GM19467 (cell line): ENCODE measurements at regions not wholly inside any gene's neighbourhood (a gene's known extent, or its start where the extent isn't known, plus 50 kb on each side); places are given as distances from the start of the nearest gene placed in this dataset.

Experiments
- ATAC-seq: cut with Tn5 transposase; IDR thresholded peaks from one replicate; pipeline ENCODE4 v1.9.1; 2021; ENCODE audit warnings: mild to moderate bottlenecking, moderate library complexity; ENCODE audit not compliant: unreplicated experiment

DNA sequence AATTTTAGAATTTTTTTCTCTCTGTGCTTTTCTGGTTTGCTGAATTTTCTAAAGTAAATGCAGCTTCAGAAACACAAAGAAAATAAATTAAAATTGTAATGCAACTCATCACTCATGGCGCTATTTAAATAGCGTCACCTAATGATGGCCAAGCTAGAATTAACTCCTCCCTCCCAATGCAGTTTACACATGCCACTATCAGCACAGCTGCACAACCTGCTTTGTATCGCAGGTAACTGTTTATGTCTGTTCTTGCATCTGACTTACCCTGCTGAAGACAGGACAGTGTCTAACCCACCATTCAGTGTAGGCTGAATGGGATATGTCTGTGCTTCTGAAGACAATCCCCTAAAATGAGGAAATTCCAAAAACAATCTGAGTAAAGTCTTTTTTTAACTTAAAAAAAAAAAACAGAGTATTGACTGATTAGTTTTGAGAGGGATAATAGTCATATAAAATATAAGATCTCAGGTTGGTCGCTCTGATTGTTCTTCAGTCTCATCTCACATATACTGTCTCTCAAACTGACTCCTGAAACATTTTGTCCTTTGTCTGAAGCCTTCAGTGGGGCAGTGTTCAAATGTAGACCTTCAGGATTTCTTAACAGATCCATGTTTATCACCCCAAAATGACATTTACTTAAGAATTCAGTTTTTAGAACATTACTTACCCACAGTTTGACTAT, 271.4 kb downstream of the ZEB2 start:
- no peak for ATAC-seq

DNA sequence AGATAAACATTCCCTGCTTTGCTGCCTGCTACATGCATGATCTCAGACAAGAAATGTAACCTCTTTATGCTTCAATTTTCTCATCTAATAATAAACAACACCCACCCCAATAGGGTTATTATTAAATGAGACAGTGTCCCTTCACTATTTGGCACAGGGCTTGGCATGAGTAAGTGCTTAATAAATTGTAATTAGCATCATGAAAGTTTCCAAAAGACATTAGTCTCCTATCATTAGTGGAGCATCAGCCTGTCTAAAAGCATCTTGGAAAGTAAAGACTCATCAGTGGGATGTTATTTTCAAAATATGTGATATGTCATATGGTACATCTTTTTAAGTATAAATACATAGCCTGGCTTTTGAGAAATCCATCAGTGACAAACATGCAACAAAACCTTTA, 275.0 kb downstream of the ZEB2 start:
- ATAC-seq = no peak

DNA sequence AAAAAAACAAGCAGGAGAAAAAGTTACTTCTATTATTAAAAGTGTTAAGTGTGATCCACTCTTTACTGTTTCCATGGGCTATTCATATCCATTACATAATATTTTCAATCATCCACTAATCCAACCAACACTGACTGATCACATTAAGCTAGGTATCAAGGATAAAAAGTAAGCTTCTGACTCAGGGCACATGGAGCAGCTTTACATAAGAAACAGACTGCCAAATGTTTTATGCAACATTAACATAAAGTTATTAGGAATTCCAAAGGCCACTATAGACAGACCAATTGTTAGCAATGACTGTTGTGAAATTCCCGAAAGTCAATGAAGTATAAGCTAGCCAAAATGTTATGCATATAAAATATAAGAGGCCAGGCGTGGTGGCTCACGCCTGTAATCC, 277.6 kb downstream of the ZEB2 start:
- no peak for ATAC-seq

DNA sequence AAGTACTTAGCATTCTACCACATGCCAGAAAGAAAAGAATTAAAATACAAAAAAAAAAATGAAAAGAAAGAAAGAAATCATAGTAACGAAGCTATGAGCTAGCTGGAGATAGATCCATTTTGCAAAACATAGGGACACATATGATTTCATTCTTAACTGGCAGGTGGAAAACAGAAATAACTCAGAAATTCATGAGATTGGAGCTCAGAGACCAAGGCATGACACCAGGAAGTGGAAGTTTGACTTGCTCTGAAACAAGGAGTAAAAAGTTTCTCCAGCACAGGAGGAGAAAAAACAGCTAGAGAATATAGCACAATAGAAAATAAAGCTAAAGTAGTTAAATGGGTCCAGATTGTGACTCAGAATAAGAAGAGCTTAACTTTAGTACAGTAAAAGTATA, 278.1 kb downstream of the ZEB2 start:
- ATAC-seq = no peak

DNA sequence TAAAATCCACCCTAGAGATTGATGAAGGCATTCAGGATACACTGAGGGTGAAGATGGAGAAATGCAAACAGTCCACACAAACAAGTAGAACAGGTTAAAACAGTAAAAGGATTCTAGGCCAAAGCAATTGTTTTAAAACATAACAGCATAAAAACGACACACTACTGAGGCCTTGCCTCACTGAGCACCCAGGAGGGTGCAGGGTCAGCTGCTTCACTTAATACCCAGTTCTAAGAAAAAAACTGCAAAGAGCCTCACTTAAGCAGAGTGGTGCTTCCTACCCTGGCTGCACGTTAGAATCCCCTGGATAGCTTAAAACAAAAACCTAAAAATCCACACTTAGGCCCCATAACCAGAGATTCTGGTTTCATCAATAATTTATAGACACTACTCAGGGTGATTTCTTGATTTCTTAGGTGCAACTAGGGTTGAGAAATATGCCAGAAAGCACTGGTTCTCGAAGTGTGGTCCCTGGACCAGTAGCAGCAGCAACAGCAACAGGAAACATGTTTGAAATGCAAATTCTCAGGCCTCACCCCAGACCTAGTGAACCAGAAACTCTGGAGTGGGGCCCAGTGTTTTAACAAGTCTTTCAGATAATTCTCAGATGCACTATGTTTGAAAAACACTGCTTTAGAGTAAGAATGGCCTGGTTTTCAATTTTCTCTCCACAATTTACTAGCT, 279.1 kb downstream of the ZEB2 start:
- ATAC-seq = peak; percentile 91

DNA sequence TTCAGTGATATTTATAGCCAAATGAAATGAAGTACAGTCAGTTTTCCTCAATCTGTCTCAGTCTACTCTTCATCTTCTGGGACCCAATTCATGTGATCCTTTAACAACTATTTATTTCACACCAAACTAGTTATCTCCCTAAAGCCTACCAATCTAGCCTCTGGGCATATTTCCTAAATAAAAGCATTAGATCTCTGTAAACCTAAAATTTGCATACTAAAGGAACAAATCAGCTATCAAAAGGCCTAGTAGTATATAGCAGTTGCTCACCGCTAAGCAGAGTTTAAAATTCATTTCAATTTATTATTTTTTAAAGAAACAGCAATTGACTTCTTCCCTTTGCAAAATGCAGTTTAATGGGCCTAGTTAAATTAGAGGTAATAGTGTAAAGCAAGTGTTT, 280.2 kb downstream of the ZEB2 start:
- no peak for ATAC-seq

DNA sequence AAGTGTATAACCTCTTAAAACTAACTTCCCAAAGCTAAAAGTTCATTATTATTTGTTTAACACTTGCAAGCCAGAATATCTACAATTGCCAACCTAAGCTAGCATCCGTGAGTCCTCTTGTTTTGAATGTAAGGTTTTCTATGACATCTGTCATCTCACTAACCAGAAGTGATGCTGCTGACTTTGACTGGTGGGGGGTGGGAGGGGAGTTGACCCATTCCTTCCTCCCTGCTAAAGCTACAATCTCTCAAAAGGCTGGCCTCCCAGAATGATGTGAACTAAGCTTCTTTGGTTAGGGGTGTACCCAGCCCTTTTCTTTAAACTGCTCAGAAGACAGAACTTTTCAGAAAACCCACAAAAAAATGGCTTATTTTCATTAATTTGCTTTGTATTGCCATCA, 280.6 kb downstream of the ZEB2 start:
- no peak for ATAC-seq

DNA sequence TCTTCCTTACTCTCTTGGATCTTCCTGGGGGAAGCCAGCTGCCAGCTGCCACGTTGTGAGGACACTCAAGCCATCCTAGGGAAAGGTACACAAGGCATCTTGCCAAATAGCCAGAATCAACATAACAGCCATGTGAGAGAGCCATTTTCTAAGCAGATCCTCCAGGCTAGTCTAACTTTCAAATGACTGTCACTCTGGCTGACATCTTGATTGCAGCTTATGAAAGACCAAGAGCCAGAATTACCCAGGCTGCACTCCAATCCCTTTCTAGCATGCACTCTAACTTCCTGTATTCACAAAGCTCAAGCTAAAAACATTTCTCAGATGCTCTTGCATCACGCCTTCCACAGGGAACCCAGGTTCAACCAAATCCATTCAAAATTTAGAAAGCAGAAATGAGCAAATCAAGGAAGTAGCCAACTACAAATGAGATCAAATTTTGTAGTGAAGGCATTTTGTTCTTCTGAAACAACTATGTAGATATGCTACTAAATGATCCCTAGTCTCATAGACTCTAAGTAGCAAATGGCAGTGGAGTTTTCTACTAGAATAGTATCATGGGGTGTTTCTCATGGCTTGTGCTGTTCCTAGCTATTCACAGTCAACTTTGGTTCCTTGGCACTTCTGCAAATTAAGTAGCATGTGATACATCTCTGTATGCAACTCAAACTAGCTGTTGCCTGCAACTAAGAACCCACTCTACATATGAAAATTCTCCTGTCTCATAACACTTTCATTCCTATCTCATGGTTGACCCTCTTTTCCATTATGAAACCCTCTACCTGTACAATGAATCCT, 281.9 kb downstream of the ZEB2 start:
- no peak for ATAC-seq

DNA sequence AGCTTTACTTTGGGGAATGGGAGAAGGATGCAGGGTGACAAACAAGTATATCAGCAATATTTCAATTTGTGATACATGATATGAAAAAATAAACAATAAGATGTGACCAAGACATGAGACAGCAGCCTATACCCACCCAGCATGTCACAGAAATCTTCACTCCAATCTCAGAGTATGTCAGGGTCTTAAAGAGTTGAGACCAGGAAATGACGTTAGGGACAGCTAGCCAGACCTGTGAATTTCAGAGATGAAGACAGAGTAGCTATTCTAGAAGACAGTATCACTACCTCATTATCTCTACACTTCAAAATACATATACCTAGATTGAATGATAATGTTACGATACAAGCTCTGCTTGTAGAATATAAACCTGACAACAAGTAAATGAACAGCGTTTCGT, 282.8 kb downstream of the ZEB2 start:
- ATAC-seq = no peak

DNA sequence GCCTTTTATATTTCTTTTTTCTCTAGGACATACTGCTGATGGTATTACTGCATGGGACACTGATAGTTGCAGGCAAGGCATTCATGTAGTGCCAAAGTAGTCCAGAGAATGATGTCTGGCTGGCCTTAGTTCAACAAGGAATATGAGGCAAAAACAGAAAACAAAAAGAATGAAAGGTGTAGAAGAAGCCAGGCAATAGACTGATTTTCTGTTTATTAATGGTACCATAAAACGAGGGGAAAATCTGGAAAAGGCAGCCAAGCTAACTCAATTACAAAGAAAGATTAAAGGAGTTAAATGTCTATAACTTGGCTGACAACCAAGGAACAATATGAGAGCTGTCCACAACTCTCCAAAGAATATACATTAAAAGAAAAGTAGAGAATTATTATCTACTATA, 284.9 kb downstream of the ZEB2 start:
- no peak for ATAC-seq

DNA sequence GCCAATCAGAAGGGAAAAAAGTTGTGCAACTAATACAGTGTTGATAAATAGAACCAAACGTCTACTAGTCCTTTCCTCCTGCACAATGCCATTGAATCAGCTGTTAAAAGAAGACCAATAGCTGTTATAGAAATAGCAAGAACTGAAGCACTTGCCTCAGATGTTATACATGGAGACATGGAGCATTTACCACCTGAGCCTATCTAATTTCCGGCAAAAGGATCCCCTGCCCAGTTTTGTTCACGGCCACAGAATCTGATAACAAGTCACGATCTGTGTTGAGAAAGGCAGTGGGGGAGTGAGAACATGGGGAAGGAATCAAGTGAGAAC, 285.4 kb downstream of the ZEB2 start:
- no peak for ATAC-seq

DNA sequence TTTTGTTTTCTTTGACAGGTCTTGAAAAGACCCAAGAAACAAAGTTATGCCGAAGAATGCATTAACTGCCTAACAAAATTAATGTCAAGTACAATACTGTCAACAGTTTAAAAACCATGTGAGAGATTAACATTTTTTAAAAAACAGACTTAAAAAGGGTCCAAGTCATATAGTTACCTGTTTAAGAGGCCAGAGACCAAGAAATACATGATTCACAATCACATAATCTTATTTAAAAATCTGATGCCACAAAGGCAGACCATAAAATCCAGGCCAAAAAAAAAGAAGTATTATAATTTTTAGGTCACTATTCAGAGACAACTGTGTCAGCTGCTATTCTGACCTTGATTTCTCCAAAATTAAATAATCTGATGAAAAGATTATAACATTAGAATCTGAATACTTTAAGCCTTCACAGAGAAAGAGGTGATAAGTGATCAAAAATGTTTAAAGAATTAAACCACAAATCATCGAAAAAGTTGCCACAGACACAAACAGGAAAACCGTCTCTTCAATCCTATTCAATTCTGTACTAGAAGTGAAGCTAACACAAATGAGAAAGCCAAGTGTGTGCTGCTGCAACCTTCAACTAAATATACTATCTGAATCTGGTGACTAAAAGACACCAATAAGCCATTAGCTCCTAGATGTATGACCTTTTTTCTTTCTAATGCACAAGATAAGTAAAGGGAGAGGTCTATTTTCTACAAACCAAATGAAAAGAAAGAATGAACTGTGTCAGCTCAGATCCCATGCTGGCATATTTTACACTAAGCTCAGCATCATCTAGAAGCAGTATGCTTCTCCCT, 286.0 kb downstream of the ZEB2 start:
- no peak for ATAC-seq

DNA sequence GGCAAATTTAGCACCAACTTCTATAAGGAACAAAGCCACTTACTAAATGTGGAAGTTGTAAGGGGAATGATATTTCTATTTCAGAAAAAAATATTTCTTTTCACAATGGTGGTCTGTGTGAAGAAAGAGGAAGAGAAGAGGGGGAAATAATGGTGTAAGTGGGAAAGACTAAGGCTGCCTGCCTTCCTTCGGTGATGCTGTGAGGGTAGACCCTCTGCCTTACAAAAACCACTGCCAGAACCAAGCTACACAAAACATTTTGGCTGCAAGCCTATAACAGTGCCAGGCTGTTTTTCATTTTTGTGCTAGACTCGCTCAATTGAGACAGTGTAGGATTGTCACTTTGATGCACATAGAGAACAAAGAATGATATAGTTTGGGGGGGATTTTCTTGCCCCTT, 286.6 kb downstream of the ZEB2 start:
- no peak for ATAC-seq

DNA sequence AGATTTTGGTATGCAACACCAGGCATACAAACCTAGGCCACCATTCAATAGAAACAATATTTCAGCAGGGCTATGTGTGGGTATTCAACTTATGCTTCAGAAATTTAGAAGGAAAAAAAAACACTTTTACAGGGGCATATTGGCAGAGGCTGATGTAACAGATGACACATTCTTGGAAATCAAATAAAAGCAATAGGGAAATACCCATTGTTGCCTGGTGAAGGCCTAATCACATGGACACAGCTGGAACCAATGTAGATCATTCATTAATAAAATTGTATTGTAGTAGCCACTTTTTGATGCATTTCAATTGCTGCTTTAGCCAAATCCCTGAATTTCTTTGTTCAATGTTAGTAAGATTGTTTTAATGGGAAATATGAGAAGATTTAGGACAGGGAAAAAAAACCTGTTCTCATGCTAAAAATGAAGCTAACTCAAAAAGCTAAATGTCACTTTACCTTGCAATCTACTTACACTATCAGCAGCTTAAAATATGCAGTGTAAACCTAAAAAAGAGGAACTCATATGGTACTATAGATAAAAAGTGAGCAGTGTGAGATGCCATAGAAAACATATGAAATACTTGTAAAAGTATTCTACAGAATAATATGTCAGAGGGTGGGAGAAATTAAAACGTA, 289.4 kb downstream of the ZEB2 start:
- no peak for ATAC-seq

DNA sequence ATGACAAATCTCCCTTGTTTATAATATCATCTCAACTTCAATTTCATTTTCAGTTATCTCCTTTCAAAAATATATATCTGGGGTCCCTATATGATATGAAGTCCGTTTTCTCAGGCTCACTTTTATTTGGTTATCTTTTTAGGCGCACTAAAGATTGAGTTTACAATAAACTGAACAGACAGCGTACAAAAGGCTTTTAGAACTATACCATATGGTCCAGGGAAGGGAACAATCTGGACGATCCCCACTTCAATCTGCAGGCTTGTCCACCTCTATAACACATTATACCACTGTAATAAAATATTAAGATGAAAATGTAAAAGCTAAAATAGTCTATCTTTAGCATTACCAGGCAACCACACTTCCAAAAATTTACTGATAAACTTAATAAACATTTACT, 289.9 kb downstream of the ZEB2 start:
- no peak for ATAC-seq

DNA sequence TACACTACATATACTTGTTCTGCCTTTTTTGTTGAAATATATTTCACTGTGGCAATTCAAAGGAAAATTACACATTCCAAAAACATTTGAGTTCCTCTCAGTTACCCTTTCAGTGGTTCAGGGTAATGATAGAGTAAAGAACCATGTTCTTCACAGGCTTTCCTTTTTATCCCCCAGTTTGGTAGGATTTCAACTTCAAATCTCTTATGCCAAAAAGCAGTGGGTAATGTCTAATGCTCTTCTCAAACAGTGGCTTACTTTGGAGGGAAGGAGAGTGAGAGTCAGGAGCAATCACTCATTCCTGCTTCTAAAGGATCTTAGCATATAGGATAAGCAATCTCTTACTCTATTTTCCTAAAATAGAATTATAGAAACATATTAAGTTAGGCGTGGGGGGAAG, 290.6 kb downstream of the ZEB2 start:
- ATAC-seq = no peak

DNA sequence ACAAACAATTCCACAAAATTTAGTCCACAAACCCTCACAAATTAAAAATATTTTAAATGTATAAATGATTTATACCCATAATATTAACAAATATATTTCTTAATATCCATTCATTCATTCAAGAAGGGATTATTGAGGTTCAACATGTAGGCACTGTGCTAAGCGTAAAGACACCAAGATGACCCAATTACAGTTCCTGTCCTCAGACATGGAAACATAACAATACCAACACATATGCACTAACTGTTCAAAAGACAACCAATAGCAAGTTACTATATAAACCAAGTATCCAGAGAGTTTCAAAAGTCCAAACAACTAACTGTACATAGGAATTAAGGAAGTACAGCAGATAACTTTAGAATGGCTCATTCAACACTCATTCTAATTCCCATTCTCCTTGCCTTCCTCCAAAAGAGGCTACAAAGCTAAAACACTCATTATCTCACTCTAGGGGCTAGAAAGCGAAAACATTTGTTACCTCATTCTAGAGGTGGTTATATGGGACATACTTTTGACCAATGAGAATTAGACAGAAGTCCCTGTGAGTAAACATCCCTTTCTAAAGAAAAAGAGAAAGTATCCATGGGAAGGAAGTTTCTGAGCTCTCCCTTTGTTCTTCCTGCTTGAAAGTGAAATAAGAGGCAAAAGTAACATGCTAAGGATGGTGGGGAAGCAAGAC, 292.4 kb downstream of the ZEB2 start:
- ATAC-seq = no peak

DNA sequence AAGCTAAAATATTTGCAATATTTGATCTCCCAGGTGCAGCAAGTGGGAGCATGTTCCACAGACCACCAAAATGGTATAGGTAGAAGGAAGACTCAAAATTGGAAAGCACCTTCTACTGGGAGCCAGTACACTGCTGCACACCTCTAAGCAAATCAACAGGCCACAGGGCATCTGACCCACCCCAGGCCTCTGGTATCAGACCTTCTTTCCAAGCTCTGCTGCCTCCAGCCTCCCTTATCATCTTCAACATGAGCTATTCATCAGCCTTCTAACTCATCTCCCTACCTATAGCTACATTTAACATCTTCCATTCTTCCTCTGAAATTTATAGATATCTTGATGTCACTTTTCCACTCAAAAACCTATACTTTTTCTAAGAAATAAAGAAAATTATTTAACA, 294.8 kb downstream of the ZEB2 start:
- no peak for ATAC-seq

DNA sequence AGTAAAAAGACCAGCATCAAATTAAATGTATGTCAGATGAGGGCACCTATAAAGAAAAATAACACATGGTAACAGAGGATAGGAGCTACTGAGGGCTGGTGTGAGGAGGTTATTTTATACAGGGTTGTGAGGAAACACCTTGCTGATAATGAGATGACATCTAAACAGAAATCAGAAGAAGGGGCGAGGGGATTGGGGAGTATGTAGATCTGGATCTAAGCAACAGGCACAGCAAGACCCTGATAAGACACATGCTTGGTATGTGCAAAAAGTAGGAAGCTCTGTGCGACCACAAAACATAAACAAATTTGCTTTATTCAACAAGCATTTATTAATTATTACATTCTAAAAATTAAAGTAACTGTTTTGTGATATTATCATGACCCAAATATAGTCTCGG, 295.4 kb downstream of the ZEB2 start:
- ATAC-seq = no peak

DNA sequence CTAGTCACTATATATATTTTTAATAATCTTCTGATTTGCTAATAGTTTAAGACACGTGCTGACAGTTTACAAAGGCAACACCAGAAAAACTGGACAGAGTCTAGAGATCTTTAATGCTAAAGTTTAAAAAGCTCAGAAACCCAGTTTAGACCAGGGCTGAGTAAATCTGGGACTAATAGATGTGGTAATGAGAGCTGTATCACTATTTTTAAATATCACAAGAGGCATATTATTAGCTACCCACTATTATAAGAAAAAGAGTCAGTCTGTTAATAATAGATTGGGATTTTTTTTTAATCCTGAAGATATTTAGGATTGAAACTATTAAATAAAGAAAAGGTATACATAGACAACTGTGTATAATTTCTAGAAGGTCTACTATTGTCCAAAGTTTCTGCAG, 299.9 kb downstream of the ZEB2 start:
- ATAC-seq = no peak
